HL-60 (cell line): ENCODE measurements at regions not wholly inside any gene's neighbourhood (a gene's known extent, or its start where the extent isn't known, plus 50 kb on each side); places are given as distances from the start of the nearest gene placed in this dataset.

Experiments used
- DNase-seq, 2 experiments: peaks; one replicate each; pipeline ENCODE4 v3.0.0-alpha.2; 2010 to 2020; ENCODE audit warnings: low read depth in 1 of 2, low spot score in 1 of 2
- H3K27ac ChIP-seq: fragments of 250-450 bp; sonication (Bioruptor Pico); replicated peaks from 2 replicates; pipeline ENCODE4 v1.5.1; 2020; ENCODE audit warnings: mild to moderate bottlenecking, moderate library complexity
- H3K27me3 ChIP-seq: fragments of 250-450 bp; sonication (Bioruptor Pico); 2 replicates; pipeline ENCODE4 v1.5.1; 2021; ENCODE audit warnings: mild to moderate bottlenecking, moderate library complexity; ENCODE audit not compliant: insufficient read depth, poor library complexity, severe bottlenecking
- H3K4me3 ChIP-seq: replicated peaks from 2 replicates; pipeline ENCODE4 v1.5.1; 2011; ENCODE audit warnings: mild to moderate bottlenecking, control low read depth, low read length; ENCODE audit not compliant: insufficient read depth
- CTCF ChIP-seq: IDR thresholded peaks from one replicate; pipeline ENCODE4 v1.5.1; 2011; ENCODE audit warnings: low read length, control low read depth, inconsistent platforms; ENCODE audit not compliant: insufficient read depth
- GABPA ChIP-seq: IDR thresholded peaks from 2 replicates; pipeline ENCODE4 v1.6.1; 2012; ENCODE audit warnings: low read depth
- POLR2AphosphoS5 ChIP-seq: IDR thresholded peaks from 2 replicates; pipeline ENCODE4 v1.6.1; 2012; ENCODE audit warnings: low read depth
- SPI1 ChIP-seq: IDR thresholded peaks from 2 replicates; pipeline ENCODE4 v1.6.1; 2012; ENCODE audit warnings: low read depth, mild to moderate bottlenecking, borderline replicate concordance
- TF ChIP-seq, protein P1 (sequence below): IDR thresholded peaks from 2 replicates; pipeline ENCODE4 v1.6.1; 2012; ENCODE audit warnings: low read depth; ENCODE audit not compliant: insufficient replicate concordance

DNA sequence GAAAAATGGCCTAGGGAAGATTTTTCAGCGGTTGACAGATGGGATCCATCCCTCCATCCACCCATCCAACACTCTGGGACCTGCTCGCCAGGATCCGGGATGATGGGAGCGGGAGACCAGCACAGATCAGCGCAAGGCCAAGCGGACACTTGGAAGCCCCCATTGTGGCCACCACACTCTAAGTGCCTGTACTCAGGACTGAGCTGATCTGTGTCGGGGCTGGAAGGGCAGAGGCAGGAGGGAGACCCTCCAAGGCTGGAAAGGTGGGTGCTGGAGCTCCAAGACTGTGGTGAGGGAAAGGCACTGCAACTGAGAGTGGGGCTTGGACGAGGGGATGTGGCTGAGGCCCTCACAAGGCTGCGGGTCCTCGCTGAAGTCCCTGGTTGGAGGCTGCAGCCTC is 91.8 kb upstream of the TRPM1 start:
- H3K4me3 ChIP-seq, result no peak overlapping the region
- H3K27me3 ChIP-seq, result no peaks in the 10 kb centered on the region
- TF ChIP-seq SPI1 (no peak), POLR2AphosphoS5 (no peak), CTCF (no peak), GABPA (no peak)
- TF ChIP-seq, protein P1, sequence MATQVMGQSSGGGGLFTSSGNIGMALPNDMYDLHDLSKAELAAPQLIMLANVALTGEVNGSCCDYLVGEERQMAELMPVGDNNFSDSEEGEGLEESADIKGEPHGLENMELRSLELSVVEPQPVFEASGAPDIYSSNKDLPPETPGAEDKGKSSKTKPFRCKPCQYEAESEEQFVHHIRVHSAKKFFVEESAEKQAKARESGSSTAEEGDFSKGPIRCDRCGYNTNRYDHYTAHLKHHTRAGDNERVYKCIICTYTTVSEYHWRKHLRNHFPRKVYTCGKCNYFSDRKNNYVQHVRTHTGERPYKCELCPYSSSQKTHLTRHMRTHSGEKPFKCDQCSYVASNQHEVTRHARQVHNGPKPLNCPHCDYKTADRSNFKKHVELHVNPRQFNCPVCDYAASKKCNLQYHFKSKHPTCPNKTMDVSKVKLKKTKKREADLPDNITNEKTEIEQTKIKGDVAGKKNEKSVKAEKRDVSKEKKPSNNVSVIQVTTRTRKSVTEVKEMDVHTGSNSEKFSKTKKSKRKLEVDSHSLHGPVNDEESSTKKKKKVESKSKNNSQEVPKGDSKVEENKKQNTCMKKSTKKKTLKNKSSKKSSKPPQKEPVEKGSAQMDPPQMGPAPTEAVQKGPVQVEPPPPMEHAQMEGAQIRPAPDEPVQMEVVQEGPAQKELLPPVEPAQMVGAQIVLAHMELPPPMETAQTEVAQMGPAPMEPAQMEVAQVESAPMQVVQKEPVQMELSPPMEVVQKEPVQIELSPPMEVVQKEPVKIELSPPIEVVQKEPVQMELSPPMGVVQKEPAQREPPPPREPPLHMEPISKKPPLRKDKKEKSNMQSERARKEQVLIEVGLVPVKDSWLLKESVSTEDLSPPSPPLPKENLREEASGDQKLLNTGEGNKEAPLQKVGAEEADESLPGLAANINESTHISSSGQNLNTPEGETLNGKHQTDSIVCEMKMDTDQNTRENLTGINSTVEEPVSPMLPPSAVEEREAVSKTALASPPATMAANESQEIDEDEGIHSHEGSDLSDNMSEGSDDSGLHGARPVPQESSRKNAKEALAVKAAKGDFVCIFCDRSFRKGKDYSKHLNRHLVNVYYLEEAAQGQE, result no peak
- no peak overlapping the region for H3K27ac ChIP-seq
- DNase-seq, result no peak

- TF ChIP-seq SPI1 (no peak), GABPA (no peak), CTCF (no peak), POLR2AphosphoS5 (no peak)
- TF ChIP-seq, protein P1, result no peak
- H3K27ac ChIP-seq, result peak overlapping the region; percentile 38
- H3K27me3 ChIP-seq, result no peaks in the 10 kb centered on the region
- no peak overlapping the region for H3K4me3 ChIP-seq
- peak in 1 of 2 experiments; percentile 45 for DNase-seq
Observed at GRCh38 chr15:31195871-31196270, 94.3 kb upstream of the TRPM1 start.

DNA sequence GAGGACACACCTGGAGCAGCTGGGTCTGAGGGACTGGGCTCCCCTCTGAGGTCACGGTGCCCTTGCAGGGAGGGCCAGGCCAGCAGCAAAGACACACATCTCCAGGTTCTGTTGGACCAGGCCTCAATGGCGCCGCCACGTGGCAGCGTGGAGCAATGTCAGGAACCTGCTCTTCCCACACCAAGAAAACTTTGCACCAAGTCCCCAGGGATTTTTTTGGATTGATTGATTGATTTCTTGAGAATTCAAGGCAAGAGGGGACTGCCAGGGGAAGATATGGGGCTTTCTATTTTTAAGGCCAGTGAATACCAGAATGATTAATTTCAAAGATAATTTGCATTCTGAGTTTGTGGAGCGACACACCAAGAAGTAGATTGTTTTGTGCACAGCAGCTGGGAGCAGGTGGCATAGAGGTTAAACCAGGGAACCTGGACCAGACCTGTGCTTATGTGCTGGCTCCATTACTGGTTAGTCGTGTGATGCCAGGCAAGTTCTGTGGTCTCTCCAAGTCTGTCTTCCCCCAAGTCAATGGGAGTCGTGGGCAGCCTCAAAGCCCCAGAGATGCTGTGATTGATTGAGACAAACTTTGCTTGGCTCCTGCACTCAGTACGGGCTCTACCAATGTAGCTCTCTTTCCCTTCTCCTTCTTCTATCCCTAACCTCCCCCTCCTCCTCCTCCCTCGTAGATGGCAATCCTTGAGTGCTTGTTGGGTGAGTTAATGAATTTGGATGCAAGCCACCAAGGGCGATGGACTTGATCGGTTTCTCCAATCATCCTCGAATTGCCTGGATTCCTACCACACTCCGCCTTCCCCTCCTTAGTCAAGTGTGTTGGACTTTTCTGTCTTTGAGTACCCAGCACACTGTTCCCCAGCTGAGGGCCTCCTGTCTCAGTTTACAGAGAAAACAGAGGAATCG is 96.2 kb upstream of the TRPM1 start:
- no peak overlapping the region for H3K4me3 ChIP-seq
- no peak overlapping the region for H3K27ac ChIP-seq
- no peak for DNase-seq
- H3K27me3 ChIP-seq, result no peaks in the 10 kb centered on the region
- peak; percentile 48 for TF ChIP-seq CTCF
- TF ChIP-seq, protein P1, result no peak
